DND-41 (cell line): ENCODE measurements at regions not wholly inside any gene's neighbourhood (a gene's known extent, or its start where the extent isn't known, plus 50 kb on each side); places are given as distances from the start of the nearest gene placed in this dataset.

Experiments used
- CTCF ChIP-seq: IDR thresholded peaks from 2 replicates; pipeline ENCODE4 v1.5.1; 2012; ENCODE audit warnings: borderline replicate concordance, low read length, moderate library complexity, mild to moderate bottlenecking; ENCODE audit not compliant: poor library complexity, severe bottlenecking; ENCODE audit errors: extremely low read depth
- EZH2 ChIP-seq: IDR thresholded peaks from 3 replicates; pipeline ENCODE4 v1.6.1; 2012; ENCODE audit warnings: borderline replicate concordance, low read depth, mild to moderate bottlenecking, moderate library complexity, low read length, inconsistent platforms; ENCODE audit not compliant: severe bottlenecking

GRCh38 chr2:220987839-220988238, 584.3 kb downstream of the EPHA4 start:
- TF ChIP-seq CTCF (no peak), EZH2 (no peak)
